ENCODE measurements at regions not wholly inside any gene's neighbourhood (a gene's known extent, or its start where the extent isn't known, plus 50 kb on each side); places are given as distances from the start of the nearest gene placed in this dataset.

DNA sequence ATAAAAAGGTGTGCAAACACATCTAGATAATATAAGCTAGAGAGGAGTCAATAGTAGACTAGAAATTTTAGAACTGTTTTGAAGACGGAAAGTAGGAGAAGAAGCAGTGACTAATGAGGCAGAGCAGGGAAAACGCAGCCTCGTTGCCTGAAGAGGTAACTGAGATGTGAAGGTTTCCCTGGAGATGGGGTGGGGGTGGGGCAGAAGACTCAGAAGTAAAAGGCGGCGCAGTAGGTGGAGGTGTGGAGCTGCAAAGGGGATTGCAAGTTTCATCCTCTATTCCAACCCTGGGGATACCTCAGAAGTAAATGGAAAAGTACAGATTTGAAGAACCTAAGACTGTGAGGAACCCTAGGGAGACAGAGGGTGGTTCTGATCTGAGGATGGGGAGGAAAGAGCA, 109.5 kb downstream of the TMPRSS5 start:
- Histone ChIP-seq H3K23me2 (ENCODE audit: low read depth, low read length) (no peaks in the 10 kb centered on the region), H3K27ac (ENCODE audit: low read depth, low read length) (no peak overlapping the region), H2BK5ac (ENCODE audit: low read depth, low read length) (no peak overlapping the region), H4K20me1 (replicated peaks in 1 of 2; ENCODE audit: control insufficient read depth in 1 of 2, insufficient read depth in 2 of 2, low read length in 2 of 2) (no peaks in the 10 kb centered on the region), H2BK120ac (replicated peaks; ENCODE audit: low read depth, low read length) (no peak overlapping the region), H2AK5ac (ENCODE audit: low read depth, low read length) (no peak overlapping the region), H3K23ac (ENCODE audit: insufficient read length) (no peak overlapping the region), H3K56ac (replicated peaks; ENCODE audit: insufficient read length, low read depth, low read length) (no peak overlapping the region), H4K8ac (ENCODE audit: extremely low read depth, insufficient read depth, low read length) (no peak overlapping the region), H4K5ac (ENCODE audit: insufficient read length, low read depth, low read length) (no peak overlapping the region), H4K91ac (replicated peaks; ENCODE audit: insufficient read length, low read length) (no peak overlapping the region), H3K18ac (ENCODE audit: extremely low read depth, low read length) (no peak overlapping the region), H3K4me1 (replicated peaks in 1 of 4; ENCODE audit: control insufficient read depth in 3 of 4, insufficient read depth in 4 of 4, low read length in 3 of 4) (0 out of 7 replicates have a peak, but pooled peaks cover 0 to 2% (median 0%) of the 10 kb centered on the region in 4 experiments), H3K9me3 (ENCODE audit: insufficient read depth in 2 of 2, low read depth in 1 of 2, low read length in 1 of 2) (peaks cover 3 to 6% of the 10 kb centered on the region in 2 experiments; a peak in 1 of 4 replicates), H2BK20ac (ENCODE audit: low read length) (no peak overlapping the region), H3K9ac (replicated peaks in 1 of 4; ENCODE audit: extremely low read depth in 1 of 4, low read depth in 3 of 4, low read length in 3 of 4) (no peak overlapping the region), H3K79me1 (ENCODE audit: low read depth, low read length) (no peaks in the 10 kb centered on the region), H2BK15ac (ENCODE audit: low read length) (no peak overlapping the region), H3K36me3 (ENCODE audit: control insufficient read depth in 2 of 4, insufficient read depth in 4 of 4, low read length in 3 of 4) (no peaks in the 10 kb centered on the region), H2AFZ (ENCODE audit: low read length) (no peak overlapping the region), H3K4me2 (ENCODE audit: insufficient read depth in 1 of 2, low read depth in 2 of 2, low read length in 2 of 2) (no peak overlapping the region), H2BK12ac (ENCODE audit: low read depth, low read length) (no peak overlapping the region), H3K4ac (replicated peaks; ENCODE audit: insufficient read length, low read depth, low read length) (no peak overlapping the region), H3K14ac (ENCODE audit: insufficient read length) (no peak overlapping the region), H3K4me3 (ENCODE audit: extremely low read depth in 1 of 4, insufficient read depth in 2 of 4, low read depth in 3 of 4, low read length in 4 of 4) (no peak overlapping the region), H3K79me2 (ENCODE audit: control insufficient read depth in 1 of 2, insufficient read depth in 2 of 2, low read length in 2 of 2) (no peaks in the 10 kb centered on the region; a peak in 1 of 4 replicates), H3K27me3 (replicated peaks in 1 of 4; ENCODE audit: control insufficient read depth in 3 of 4, extremely low read depth in 1 of 4, insufficient read depth in 3 of 4, low read length in 3 of 4) (peaks cover 0 to 1% (median 0%) of the 10 kb centered on the region in 4 experiments; a peak in 1 of 7 replicates)
- POLR2A ChIA-PET (ENCODE audit: partially characterized antibody) = interaction anchor here (1.7 kb wide), 1 partner anchor 18 kb away, joined by 6 read pairs; no protein-coding TSS in a partner anchor
- TF ChIP-seq RAD21 (IDR thresholded peaks at IDR 0.05 in 1 of 2, conservative IDR thresholded peaks at IDR 0.05 in 1 of 2; ENCODE audit: low read depth in 2 of 2, low read length in 2 of 2) (peak in 1 of 2 experiments; percentile 20; a peak in 1 of 4 replicates), SP1 (IDR thresholded peaks at IDR 0.05; ENCODE audit: low read depth, low read length) (no peak), SP2 (IDR thresholded peaks at IDR 0.05; ENCODE audit: low read length) (no peak), HDAC6 (IDR thresholded peaks at IDR 0.05; ENCODE audit: low read depth, low read length) (no peak), TAF7 (optimal IDR thresholded peaks at IDR 0.05; ENCODE audit: borderline replicate concordance, low read depth, low read length) (no peak), SIX5 (IDR thresholded peaks at IDR 0.05; ENCODE audit: low read depth, low read length) (no peak), BACH1 (IDR thresholded peaks at IDR 0.05; ENCODE audit: low read length) (no peak)
- 91% methylated on average over 5 of the region's 5 CpGs; no CpG with 5 or more reads in 1 of the 2 experiments for WGBS, 2 experiments (ENCODE audit: extremely low coverage in 1 of 2, insufficient coverage in 1 of 2, insufficient read length in 1 of 2, insufficient replicate concordance in 2 of 2, low coverage in 1 of 2, low lambda C conversion rate in 2 of 2, missing lambda C conversion rate in 1 of 2)
- FAIRE-seq (no peak), DNase-seq (ENCODE audit: low read depth in 1 of 2, low spot score in 2 of 2) (no peak)
- CTCF ChIA-PET (ENCODE audit: partially characterized antibody) = interaction anchor here (0.8 to 1.3 kb wide), 2 partner anchors 133 to 251 kb away, joined by 3 read pairs; no protein-coding TSS in a partner anchor

All from H1 (cell line).